LNCAP (cell line): ENCODE measurements at regions not wholly inside any gene's neighbourhood (a gene's known extent, or its start where the extent isn't known, plus 50 kb on each side); places are given as distances from the start of the nearest gene placed in this dataset.

Experiments used
- TF ChIP-seq, protein P1 (sequence below): fragments of 450-650 bp; IDR thresholded peaks from 2 replicates; pipeline ENCODE4 v1.5.1; 2017; ENCODE audit warnings: mild to moderate bottlenecking

DNA sequence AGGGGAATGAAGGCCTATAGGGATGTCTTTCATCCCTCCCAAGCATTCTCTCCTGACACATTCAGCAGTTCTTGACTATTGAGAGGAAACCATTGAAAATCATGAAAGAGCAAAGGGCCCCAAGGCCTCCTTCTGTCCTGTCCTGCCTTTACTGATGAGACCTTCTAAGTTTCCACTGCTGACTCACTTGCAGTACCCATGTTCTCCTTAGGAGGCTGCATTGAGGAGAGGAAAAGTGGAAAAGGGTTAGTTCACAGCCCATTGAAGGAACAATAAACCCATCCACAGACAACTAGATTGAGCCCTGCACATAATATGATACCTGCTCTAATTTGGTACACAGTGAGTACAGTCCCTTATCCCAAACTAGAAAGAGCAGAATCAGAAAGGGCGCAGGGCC is 115.1 kb upstream of the PNPLA4 start:
- TF ChIP-seq, protein P1, sequence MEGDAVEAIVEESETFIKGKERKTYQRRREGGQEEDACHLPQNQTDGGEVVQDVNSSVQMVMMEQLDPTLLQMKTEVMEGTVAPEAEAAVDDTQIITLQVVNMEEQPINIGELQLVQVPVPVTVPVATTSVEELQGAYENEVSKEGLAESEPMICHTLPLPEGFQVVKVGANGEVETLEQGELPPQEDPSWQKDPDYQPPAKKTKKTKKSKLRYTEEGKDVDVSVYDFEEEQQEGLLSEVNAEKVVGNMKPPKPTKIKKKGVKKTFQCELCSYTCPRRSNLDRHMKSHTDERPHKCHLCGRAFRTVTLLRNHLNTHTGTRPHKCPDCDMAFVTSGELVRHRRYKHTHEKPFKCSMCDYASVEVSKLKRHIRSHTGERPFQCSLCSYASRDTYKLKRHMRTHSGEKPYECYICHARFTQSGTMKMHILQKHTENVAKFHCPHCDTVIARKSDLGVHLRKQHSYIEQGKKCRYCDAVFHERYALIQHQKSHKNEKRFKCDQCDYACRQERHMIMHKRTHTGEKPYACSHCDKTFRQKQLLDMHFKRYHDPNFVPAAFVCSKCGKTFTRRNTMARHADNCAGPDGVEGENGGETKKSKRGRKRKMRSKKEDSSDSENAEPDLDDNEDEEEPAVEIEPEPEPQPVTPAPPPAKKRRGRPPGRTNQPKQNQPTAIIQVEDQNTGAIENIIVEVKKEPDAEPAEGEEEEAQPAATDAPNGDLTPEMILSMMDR = no peak

DNA sequence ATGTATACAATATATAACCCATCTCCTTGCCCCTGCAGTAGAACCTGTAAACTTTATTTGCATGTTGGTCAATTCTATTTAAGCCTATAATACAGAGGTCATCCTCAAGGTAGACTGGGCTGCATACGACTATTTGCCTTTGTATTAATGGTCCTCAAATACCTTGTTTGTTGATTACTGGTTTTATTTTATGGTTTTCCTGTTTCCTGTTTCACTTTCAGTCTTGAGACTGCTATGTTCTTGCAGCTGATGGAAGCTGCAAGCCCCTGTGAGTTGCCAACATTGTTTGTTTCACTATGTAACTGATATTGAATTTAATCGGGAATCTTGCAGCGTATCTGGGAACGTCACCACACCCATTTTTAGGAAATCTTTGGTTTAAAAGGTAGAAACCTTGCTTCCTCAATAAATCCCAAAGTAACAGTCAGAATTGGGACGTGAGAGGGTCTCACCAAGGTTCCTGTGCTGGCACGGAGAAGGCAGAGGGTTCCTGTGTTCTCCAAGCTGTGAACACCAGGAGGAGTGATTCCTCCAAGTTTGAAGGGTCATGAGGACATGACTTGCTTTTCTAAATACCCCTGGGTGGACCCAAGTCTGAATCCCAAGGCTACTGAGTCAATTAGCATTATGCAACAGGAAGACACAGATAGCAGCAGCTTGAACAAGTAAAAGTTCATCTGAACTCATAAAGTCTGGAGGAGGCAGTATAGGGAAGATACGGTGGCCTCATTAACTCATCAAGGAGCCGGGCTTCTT is 110.6 kb upstream of the PNPLA4 start:
- TF ChIP-seq, protein P1 = no peak

DNA sequence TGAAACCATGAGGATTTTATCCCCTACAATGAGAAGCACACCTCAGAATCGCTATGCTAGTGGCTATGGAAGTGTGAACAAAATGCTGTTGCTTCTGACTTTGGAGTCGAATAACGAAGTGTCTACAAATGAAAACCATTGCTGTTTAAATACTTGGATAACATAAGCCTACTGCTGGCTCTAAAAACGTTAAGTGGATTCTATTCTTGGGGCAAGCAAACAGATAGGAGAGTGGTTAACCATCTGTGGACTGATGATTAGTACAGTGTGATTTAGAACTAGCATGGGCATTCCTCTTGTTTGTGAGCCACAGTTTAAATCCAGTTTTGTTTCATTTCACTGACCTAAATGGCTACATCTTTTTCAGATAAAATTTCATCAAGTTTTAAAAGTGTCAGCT is 109.7 kb upstream of the PNPLA4 start:
- TF ChIP-seq, protein P1 = no peak

DNA sequence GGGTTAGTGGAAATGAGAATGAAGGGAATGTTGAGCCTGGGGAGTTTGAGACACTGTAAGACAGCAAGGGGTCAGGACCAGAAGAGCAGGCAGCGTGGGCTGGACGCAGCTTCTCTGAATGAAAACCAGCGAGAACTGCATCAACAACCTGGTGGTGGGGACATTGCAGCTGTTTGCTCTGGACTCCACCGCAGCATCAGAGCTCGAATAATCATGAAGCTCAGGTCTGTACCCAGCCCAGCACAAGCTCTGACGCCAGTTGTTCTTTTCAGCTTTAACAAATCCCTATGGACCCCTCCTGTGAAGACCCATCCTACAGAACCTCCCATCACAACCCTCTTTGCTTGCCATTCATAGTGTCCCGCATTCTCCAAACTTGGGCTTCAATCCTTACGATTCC is 106.8 kb upstream of the PNPLA4 start:
- TF ChIP-seq, protein P1 = no peak

GRCh38 chrX:8033175-8033574 is 106.0 kb upstream of the PNPLA4 start:
- TF ChIP-seq, protein P1 = no peak

DNA sequence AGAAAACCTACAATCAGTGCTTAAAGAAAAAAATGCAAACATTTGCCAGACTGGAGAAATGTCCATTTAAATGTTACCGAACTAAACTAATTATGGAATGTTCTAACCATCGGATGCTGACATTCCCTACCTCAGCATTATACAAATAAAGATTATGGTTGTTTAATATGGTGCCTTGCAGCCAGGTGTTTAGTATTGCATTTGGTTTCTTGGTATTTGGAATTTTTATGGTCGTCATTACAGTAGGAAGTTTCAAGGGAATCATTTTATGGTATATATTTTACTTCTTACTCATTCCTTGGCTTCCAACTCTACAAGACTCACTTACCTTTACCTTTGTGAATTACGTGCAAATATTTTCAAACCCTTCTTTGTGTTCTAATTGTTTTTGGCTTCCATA is 103.1 kb upstream of the PNPLA4 start:
- TF ChIP-seq, protein P1 = no peak

DNA sequence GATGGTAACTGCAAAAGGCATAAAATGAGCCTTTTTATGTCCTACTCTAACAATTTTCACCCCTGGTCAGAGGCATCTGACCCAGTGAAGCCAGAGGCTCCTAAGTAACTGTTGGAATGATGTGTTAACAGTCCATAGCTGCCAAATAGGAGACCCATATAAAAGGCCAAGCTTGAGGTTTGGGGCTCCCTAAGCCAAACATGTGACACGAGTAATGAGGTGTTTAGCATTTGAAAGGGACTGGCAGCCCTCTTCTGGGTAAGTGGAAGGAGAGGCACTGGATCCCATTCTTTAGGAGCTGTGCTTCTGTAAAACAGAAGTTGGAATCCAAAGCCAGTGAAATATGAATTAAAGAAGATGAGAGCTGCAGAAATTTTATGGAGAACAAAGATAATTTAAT is 100.6 kb upstream of the PNPLA4 start:
- TF ChIP-seq, protein P1 = no peak

DNA sequence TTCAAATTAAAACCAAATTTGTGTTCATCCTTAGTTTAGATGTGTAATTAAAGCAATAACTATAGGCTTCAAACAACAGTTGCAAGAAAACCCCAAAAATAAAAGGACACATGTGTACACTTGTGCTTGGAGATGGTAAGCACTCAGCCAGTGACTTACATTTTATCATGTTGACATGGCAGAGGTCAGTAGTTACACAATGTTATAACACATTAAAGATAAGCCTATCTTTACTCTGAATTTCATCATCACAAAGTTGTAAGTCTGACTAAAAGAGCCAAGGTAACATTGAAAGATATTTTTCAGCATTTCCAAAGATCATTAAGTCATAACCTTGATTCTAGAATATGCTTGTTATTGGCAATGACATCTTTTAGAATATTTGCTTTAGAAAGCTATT is 98.5 kb upstream of the PNPLA4 start:
- TF ChIP-seq, protein P1 = no peak
